ENCODE measurements at regions not wholly inside any gene's neighbourhood (a gene's known extent, or its start where the extent isn't known, plus 50 kb on each side); places are given as distances from the start of the nearest gene placed in this dataset.

DNA sequence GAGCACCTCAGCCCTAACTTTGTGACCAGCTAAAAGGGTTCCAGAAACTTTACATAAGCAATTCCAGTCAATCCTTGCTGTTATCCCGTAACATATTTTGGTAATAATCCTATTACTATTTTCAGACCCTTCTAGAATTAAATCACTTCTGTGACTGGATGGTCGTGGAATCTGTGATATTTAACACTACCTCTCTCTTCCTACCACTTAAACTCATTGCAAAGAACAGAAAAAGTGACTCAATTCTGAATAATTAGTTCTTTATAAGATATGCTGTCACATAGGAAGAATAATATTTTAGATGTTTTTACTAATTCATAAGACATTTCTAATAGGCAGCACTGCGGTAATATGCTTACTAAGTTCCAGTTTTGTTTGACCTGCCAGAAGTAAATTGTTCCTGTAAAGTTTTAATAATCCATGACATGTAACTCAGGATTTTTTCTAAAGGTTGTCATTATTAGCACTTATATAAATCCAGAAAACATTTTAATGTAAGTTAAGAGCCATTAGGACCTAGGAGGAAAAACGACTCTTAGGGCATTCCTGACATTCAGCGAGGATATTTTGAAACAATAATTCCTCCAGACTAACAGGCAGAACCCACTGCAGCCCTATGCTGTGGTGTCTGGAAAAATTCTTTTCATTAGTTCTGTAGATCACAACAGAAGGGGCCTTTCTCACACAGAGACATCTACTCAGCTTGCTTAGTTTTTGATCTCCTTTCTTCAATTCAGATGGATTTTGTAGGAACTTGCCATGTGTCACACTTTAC lies 113.3 kb upstream of the MBNL1 start (continued):
- TF ChIP-seq TEAD4 (IDR thresholded peaks at IDR 0.05; ENCODE audit: low read depth, low read length), result no peak
- no peak for TF ChIP-seq CHD2 (IDR thresholded peaks at IDR 0.05; ENCODE audit: low read length)
- TF ChIP-seq EP300 (IDR thresholded peaks at IDR 0.05; ENCODE audit: borderline replicate concordance in 1 of 2, low read depth in 2 of 2, low read length in 2 of 2), result no peak
- TF ChIP-seq EZH2 (IDR thresholded peaks at IDR 0.05; ENCODE audit: low read depth, low read length, severe bottlenecking), result no peak
